ENCODE measurements at regions not wholly inside any gene's neighbourhood (a gene's known extent, or its start where the extent isn't known, plus 50 kb on each side); places are given as distances from the start of the nearest gene placed in this dataset.

DNA sequence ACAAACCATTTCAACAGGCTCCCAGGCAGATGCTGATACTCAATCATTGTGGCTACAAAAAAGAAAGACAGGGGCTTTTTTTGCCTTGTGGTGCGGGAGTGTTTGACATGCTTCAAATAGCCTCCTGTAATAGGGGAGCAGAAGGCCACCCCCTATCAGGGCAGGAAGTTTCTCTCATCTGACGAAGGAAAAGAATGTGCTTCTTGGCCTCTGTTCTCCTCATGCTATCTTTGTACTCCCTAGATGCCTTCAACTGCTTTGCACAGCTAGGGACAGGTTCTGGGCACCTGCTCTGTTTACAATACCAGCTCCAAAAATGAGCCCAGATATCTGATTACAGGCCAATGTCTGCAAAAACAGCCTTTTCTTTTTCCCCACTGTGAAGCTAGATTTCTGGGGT is 391.1 kb downstream of the STIM2 start:
- H3K9me3 ChIP-seq (replicated peaks; ENCODE audit: control insufficient read depth, insufficient read depth, low read length), result no peaks in the 10 kb centered on the region
- no peaks in the 10 kb centered on the region for H3K36me3 ChIP-seq (ENCODE audit: control insufficient read depth in 2 of 2, insufficient read depth in 2 of 2, low read length in 1 of 2)
- ATAC-seq (no peak), DNase-seq (ENCODE audit: low read depth, low spot score) (no peak), FAIRE-seq (no peak)
- SMC1A ChIA-PET (ENCODE audit: uncharacterized antibody, unreplicated experiment), result interaction anchor here (0.5 kb wide), 1 partner anchor 56 kb away, joined by 3 read pairs; no protein-coding TSS in a partner anchor
- CTCF ChIA-PET, result no interaction called here
- 0% methylated on average over 2 of the region's 2 CpGs for WGBS (ENCODE audit: insufficient coverage, insufficient replicate concordance, low lambda C conversion rate, missing lambda C conversion rate)
- H3K27ac ChIP-seq (ENCODE audit: control insufficient read depth, insufficient read depth), result no peak overlapping the region
- intact Hi-C loops (cut with micrococcal nuclease; ENCODE audit: unreplicated experiment), result no loop called here
- H4K20me1 ChIP-seq (ENCODE audit: control insufficient read depth, insufficient read depth), result no peaks in the 10 kb centered on the region
- H3K27me3 ChIP-seq (replicated peaks in 1 of 2; ENCODE audit: control insufficient read depth in 2 of 2, insufficient read depth in 2 of 2, low read length in 1 of 2), result no peaks in the 10 kb centered on the region
- POLR2A ChIA-PET, result no interaction called here
- in situ Hi-C loops (cut with MboI), result no loop called here
- no peak overlapping the region for H3K4me2 ChIP-seq (ENCODE audit: control insufficient read depth, insufficient read depth)
- H3K4me1 ChIP-seq (ENCODE audit: control insufficient read depth, insufficient read depth, low read length), result no peaks in the 10 kb centered on the region
- H2AFZ ChIP-seq (ENCODE audit: control insufficient read depth, low read depth, low read length), result no peak overlapping the region
- no peaks in the 10 kb centered on the region for H3K79me2 ChIP-seq (ENCODE audit: control insufficient read depth, insufficient read depth, low read length)
- BruUV-seq (replicated peaks), result no TSS peak
- RAD21 ChIA-PET (ENCODE audit: unreplicated experiment), result no interaction called here
- no peak overlapping the region for H3K4me3 ChIP-seq
- no peak overlapping the region for H3K9ac ChIP-seq (ENCODE audit: control insufficient read depth, insufficient read depth, low read length)
- TF ChIP-seq SIX5 (IDR thresholded peaks at IDR 0.05; ENCODE audit: low read depth, low read length, severe bottlenecking) (no peak), TBL1XR1 (IDR thresholded peaks at IDR 0.05; ENCODE audit: low read depth, low read length) (no peak), EP300 (IDR thresholded peaks at IDR 0.05; ENCODE audit: borderline replicate concordance in 1 of 2, control insufficient read depth in 1 of 2, low read depth in 2 of 2, low read length in 2 of 2) (no peak), MTA3 (IDR thresholded peaks at IDR 0.05; ENCODE audit: borderline replicate concordance, low read length) (no peak), KDM1A (IDR thresholded peaks at IDR 0.05; ENCODE audit: borderline replicate concordance) (no peak), RAD21 (IDR thresholded peaks at IDR 0.05; ENCODE audit: insufficient read depth, low read depth, low read length) (no peak), NRF1 (conservative IDR thresholded peaks at IDR 0.05; ENCODE audit: low read depth, low read length) (no peak), NBN (IDR thresholded peaks at IDR 0.05) (no peak), RUNX3 (IDR thresholded peaks at IDR 0.05; ENCODE audit: low read length) (no peak), PBX3 (IDR thresholded peaks at IDR 0.05; ENCODE audit: insufficient replicate concordance, low read depth, low read length) (no peak), STAT1 (conservative IDR thresholded peaks at IDR 0.05) (no peak)
- TF ChIP-seq, protein P1, sequence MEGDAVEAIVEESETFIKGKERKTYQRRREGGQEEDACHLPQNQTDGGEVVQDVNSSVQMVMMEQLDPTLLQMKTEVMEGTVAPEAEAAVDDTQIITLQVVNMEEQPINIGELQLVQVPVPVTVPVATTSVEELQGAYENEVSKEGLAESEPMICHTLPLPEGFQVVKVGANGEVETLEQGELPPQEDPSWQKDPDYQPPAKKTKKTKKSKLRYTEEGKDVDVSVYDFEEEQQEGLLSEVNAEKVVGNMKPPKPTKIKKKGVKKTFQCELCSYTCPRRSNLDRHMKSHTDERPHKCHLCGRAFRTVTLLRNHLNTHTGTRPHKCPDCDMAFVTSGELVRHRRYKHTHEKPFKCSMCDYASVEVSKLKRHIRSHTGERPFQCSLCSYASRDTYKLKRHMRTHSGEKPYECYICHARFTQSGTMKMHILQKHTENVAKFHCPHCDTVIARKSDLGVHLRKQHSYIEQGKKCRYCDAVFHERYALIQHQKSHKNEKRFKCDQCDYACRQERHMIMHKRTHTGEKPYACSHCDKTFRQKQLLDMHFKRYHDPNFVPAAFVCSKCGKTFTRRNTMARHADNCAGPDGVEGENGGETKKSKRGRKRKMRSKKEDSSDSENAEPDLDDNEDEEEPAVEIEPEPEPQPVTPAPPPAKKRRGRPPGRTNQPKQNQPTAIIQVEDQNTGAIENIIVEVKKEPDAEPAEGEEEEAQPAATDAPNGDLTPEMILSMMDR (IDR thresholded peaks at IDR 0.05 in 2 of 3, conservative IDR thresholded peaks at IDR 0.05 in 1 of 3; ENCODE audit: control insufficient read depth in 2 of 3, extremely low read depth in 1 of 3, insufficient read depth in 1 of 3, low read depth in 3 of 3, low read length in 3 of 3), result no peak
- TF ChIP-seq, protein P2, sequence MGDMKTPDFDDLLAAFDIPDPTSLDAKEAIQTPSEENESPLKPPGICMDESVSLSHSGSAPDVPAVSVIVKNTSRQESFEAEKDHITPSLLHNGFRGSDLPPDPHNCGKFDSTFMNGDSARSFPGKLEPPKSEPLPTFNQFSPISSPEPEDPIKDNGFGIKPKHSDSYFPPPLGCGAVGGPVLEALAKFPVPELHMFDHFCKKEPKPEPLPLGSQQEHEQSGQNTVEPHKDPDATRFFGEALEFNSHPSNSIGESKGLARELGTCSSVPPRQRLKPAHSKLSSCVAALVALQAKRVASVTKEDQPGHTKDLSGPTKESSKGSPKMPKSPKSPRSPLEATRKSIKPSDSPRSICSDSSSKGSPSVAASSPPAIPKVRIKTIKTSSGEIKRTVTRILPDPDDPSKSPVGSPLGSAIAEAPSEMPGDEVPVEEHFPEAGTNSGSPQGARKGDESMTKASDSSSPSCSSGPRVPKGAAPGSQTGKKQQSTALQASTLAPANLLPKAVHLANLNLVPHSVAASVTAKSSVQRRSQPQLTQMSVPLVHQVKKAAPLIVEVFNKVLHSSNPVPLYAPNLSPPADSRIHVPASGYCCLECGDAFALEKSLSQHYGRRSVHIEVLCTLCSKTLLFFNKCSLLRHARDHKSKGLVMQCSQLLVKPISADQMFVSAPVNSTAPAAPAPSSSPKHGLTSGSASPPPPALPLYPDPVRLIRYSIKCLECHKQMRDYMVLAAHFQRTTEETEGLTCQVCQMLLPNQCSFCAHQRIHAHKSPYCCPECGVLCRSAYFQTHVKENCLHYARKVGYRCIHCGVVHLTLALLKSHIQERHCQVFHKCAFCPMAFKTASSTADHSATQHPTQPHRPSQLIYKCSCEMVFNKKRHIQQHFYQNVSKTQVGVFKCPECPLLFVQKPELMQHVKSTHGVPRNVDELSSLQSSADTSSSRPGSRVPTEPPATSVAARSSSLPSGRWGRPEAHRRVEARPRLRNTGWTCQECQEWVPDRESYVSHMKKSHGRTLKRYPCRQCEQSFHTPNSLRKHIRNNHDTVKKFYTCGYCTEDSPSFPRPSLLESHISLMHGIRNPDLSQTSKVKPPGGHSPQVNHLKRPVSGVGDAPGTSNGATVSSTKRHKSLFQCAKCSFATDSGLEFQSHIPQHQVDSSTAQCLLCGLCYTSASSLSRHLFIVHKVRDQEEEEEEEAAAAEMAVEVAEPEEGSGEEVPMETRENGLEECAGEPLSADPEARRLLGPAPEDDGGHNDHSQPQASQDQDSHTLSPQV (IDR thresholded peaks at IDR 0.05), result no peak
- TF ChIP-seq, protein P3, sequence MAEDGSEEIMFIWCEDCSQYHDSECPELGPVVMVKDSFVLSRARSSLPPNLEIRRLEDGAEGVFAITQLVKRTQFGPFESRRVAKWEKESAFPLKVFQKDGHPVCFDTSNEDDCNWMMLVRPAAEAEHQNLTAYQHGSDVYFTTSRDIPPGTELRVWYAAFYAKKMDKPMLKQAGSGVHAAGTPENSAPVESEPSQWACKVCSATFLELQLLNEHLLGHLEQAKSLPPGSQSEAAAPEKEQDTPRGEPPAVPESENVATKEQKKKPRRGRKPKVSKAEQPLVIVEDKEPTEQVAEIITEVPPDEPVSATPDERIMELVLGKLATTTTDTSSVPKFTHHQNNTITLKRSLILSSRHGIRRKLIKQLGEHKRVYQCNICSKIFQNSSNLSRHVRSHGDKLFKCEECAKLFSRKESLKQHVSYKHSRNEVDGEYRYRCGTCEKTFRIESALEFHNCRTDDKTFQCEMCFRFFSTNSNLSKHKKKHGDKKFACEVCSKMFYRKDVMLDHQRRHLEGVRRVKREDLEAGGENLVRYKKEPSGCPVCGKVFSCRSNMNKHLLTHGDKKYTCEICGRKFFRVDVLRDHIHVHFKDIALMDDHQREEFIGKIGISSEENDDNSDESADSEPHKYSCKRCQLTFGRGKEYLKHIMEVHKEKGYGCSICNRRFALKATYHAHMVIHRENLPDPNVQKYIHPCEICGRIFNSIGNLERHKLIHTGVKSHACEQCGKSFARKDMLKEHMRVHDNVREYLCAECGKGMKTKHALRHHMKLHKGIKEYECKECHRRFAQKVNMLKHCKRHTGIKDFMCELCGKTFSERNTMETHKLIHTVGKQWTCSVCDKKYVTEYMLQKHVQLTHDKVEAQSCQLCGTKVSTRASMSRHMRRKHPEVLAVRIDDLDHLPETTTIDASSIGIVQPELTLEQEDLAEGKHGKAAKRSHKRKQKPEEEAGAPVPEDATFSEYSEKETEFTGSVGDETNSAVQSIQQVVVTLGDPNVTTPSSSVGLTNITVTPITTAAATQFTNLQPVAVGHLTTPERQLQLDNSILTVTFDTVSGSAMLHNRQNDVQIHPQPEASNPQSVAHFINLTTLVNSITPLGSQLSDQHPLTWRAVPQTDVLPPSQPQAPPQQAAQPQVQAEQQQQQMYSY (CRISPR knock-in tag; IDR thresholded peaks at IDR 0.05), result no peak

Data from GM12878 (cell line).